ENCODE measurements at regions not wholly inside any gene's neighbourhood (a gene's known extent, or its start where the extent isn't known, plus 50 kb on each side); places are given as distances from the start of the nearest gene placed in this dataset.

GRCh38 chr21:38646213-38646837 is 148.0 kb upstream of the ERG start:
- Histone ChIP-seq H3K27me3 (no peaks in the 10 kb centered on the region), H3K4me1 (peaks cover 0 to 24% (median 4%) of the 10 kb centered on the region in 3 donors), H3K36me3 (no peaks in the 10 kb centered on the region), H3K27ac (peak overlapping the region; percentile 55 to 67 (median 62)), H3K4me3 (peak overlapping the region in 1 of 4 donors; percentile 15), H3K9me3 (no peaks in the 10 kb centered on the region)
- intact Hi-C loops (cut with DNase I), result no loop called here
- DNase-seq, result no peak
- 24 to 34% methylated on average over 5 of the region's 5 CpGs for WGBS, 2 donors
- TF ChIP-seq POLR2A (IDR thresholded peaks at IDR 0.05) (no peak), CTCF (IDR thresholded peaks at IDR 0.05) (no peak)

- TF ChIP-seq POLR2A (IDR thresholded peaks at IDR 0.05) (no peak), CTCF (IDR thresholded peaks at IDR 0.05) (no peak)
- Histone ChIP-seq H3K4me1 (peaks cover 0 to 24% (median 4%) of the 10 kb centered on the region in 3 donors), H3K36me3 (no peaks in the 10 kb centered on the region), H3K27ac (no peak overlapping the region), H3K9me3 (no peaks in the 10 kb centered on the region), H3K27me3 (no peaks in the 10 kb centered on the region), H3K4me3 (no peak overlapping the region)
- intact Hi-C loops (cut with DNase I), result no loop called here
- 83 to 90% methylated on average over 15 of the region's 15 CpGs for WGBS, 2 donors
- DNase-seq, result no peak
Observed at GRCh38 chr21:38649120-38649519, 150.8 kb upstream of the ERG start.

GRCh38 chr21:38651570-38651969 is 153.3 kb upstream of the ERG start:
- intact Hi-C loops (cut with DNase I), result no loop called here
- no peaks in the 10 kb centered on the region for H3K36me3 ChIP-seq
- TF ChIP-seq CTCF (IDR thresholded peaks at IDR 0.05) (no peak), POLR2A (IDR thresholded peaks at IDR 0.05) (no peak)

GRCh38 chr21:38652396-38652795 is 153.3 kb upstream of the ETS2 start:
- TF ChIP-seq CTCF (IDR thresholded peaks at IDR 0.05) (no peak), POLR2A (IDR thresholded peaks at IDR 0.05) (no peak)
- 83 to 86% methylated on average over 5 to 6 of the region's 6 CpGs for WGBS, 2 donors
- Histone ChIP-seq H3K4me1 (peaks cover 0 to 3% (median 0%) of the 10 kb centered on the region in 3 donors), H3K36me3 (no peaks in the 10 kb centered on the region), H3K9me3 (no peaks in the 10 kb centered on the region), H3K27me3 (peaks cover 0 to 5% (median 0%) of the 10 kb centered on the region in 4 donors), H3K4me3 (no peak overlapping the region), H3K27ac (no peak overlapping the region)
- DNase-seq, result no peak
- intact Hi-C loops (cut with DNase I), result no loop called here

More at GRCh38 chr21:38651570-38651969, 153.3 kb upstream of the ERG start:
- Histone ChIP-seq H3K4me3 (no peak overlapping the region), H3K27ac (no peak overlapping the region), H3K27me3 (peaks cover 0 to 4% (median 0%) of the 10 kb centered on the region in 4 donors), H3K9me3 (no peaks in the 10 kb centered on the region), H3K4me1 (peaks cover 0 to 12% (median 0%) of the 10 kb centered on the region in 3 donors)
- WGBS, 2 donors, result 92 to 96% methylated on average over 6 of the region's 6 CpGs
- no peak for DNase-seq

GRCh38 chr21:38654580-38654979 is 151.1 kb upstream of the ETS2 start:
- TF ChIP-seq POLR2A (IDR thresholded peaks at IDR 0.05), result no peak
- TF ChIP-seq CTCF (IDR thresholded peaks at IDR 0.05), result no peak
- Histone ChIP-seq H3K27me3 (peaks cover 0 to 24% (median 0%) of the 10 kb centered on the region in 4 donors), H3K9me3 (no peaks in the 10 kb centered on the region), H3K4me3 (no peak overlapping the region), H3K4me1 (peaks cover 0 to under 1% (median 0%) of the 10 kb centered on the region in 3 donors), H3K36me3 (no peaks in the 10 kb centered on the region), H3K27ac (no peak overlapping the region)
- WGBS, 2 donors, result 82 to 87% methylated on average over 1 of the region's 1 CpG
- DNase-seq, result no peak
- intact Hi-C loops (cut with DNase I), result no loop called here
